Stimulated activated CD8-positive, alpha-beta memory T cell treated with anti-CD3 and anti-CD28 coated beads, Interleukin-7, amount 100 ng/mL, for 48 hours (primary cell): ENCODE measurements at regions not wholly inside any gene's neighbourhood (a gene's known extent, or its start where the extent isn't known, plus 50 kb on each side); places are given as distances from the start of the nearest gene placed in this dataset.

Experiments
- DNase-seq, 2 donors: peaks; one replicate each; pipeline ENCODE4 v3.0.0-alpha.2; 2020; ENCODE audit warnings: low read depth in 1 of 2; ENCODE audit errors: extremely low read depth in 1 of 2

GRCh38 chr6:14622085-14622484 is 504.5 kb downstream of the CD83 start:
- DNase-seq, result no peak

- no peak for DNase-seq
Observed at GRCh38 chr6:14622909-14623505, 505.4 kb downstream of the CD83 start.

GRCh38 chr6:14625173-14625895 is 507.8 kb downstream of the CD83 start:
- no peak for DNase-seq

GRCh38 chr6:14626556-14626955 is 509.0 kb downstream of the CD83 start:
- DNase-seq, result no peak

- DNase-seq, result no peak
Observed at GRCh38 chr6:14630016-14630415, 512.4 kb downstream of the CD83 start.

GRCh38 chr6:14633479-14633878 is 515.9 kb downstream of the CD83 start:
- no peak for DNase-seq

GRCh38 chr6:14634072-14634471 is 516.5 kb downstream of the CD83 start:
- no peak for DNase-seq

- DNase-seq, result peak in 1 of 2 donors; percentile 35
Observed at GRCh38 chr6:14635195-14635594, 517.6 kb downstream of the CD83 start.

- no peak for DNase-seq
Observed at GRCh38 chr6:14635934-14636591, 518.5 kb downstream of the CD83 start.

- no peak for DNase-seq
Observed at GRCh38 chr6:14638435-14638905, 520.9 kb downstream of the CD83 start.

GRCh38 chr6:14638906-14639761 is 521.6 kb downstream of the CD83 start:
- DNase-seq, result no peak

- no peak for DNase-seq
Observed at GRCh38 chr6:14639983-14640599, 522.5 kb downstream of the CD83 start.

- no peak for DNase-seq
Observed at GRCh38 chr6:14640631-14641030, 523.1 kb downstream of the CD83 start.

GRCh38 chr6:14641423-14642135 is 524.0 kb downstream of the CD83 start:
- no peak for DNase-seq

- DNase-seq, result no peak
Observed at GRCh38 chr6:14642136-14642505, 524.5 kb downstream of the CD83 start.

GRCh38 chr6:14642842-14643241 is 525.3 kb downstream of the CD83 start:
- no peak for DNase-seq

GRCh38 chr6:14644381-14644780 is 526.8 kb downstream of the CD83 start:
- no peak for DNase-seq

GRCh38 chr6:14645221-14645620 is 527.6 kb downstream of the CD83 start:
- no peak for DNase-seq

- DNase-seq, result no peak
Observed at GRCh38 chr6:14645841-14646240, 528.3 kb downstream of the CD83 start.

GRCh38 chr6:14646371-14646770 is 528.8 kb downstream of the CD83 start:
- no peak for DNase-seq
